Progenitor cell of endocrine pancreas (in vitro differentiated cells): ENCODE measurements at regions not wholly inside any gene's neighbourhood (a gene's known extent, or its start where the extent isn't known, plus 50 kb on each side); places are given as distances from the start of the nearest gene placed in this dataset.

ENCODE experiments used
- DNase-seq: peaks from one replicate; pipeline ENCODE4 v3.0.0; 2021; ENCODE audit warnings: low spot score; ENCODE audit not compliant: unreplicated experiment
- H3K27ac Mint-ChIP-seq: 2 replicates; pipeline ENCODE4 v1.8.0; 2021; ENCODE audit warnings: mild to moderate bottlenecking, moderate library complexity, mixed read lengths
- H3K27me3 Mint-ChIP-seq: 2 replicates; pipeline ENCODE4 v1.8.0; 2021; ENCODE audit warnings: mixed read lengths
- H3K36me3 Mint-ChIP-seq: 2 replicates; pipeline ENCODE4 v1.8.0; 2022; ENCODE audit warnings: mixed read lengths; ENCODE audit not compliant: insufficient read depth
- H3K4me1 Mint-ChIP-seq: 2 replicates; pipeline ENCODE4 v1.8.0; 2021; ENCODE audit warnings: low read depth, mixed read lengths
- H3K4me3 Mint-ChIP-seq: 2 replicates; pipeline ENCODE4 v1.8.0; 2021; ENCODE audit warnings: low read depth, mild to moderate bottlenecking, moderate library complexity, mixed read lengths
- H3K9me3 Mint-ChIP-seq: 2 replicates; pipeline ENCODE4 v1.8.0; 2021; ENCODE audit warnings: low read depth, mixed read lengths
- TF ChIP-seq, protein P1 (sequence below): fragments of 200-600 bp; sonication (generic); IDR thresholded peaks from one replicate; pipeline ENCODE4 v1.5.0; 2021; ENCODE audit warnings: antibody characterized with exemption, mild to moderate bottlenecking; ENCODE audit not compliant: unreplicated experiment

DNA sequence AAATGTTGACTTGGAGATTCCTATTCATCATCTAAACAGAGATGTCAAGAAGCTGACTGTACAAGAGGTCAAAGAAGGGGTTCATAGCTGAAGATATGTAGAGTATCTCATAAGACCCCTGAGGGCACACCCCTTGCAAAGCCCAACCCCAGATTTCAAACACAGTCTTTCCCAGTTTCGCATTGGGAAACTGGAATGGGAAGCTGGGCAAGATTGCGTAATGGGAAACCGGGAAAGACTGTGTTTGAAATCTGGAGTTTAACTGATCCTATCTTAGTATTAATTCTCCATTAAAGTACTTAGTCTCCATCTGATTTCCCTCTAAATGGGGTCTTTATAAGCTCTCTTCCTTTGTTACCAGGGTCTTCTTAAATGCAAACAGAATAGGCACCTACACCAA, 99.5 kb downstream of the FAM76B start:
- DNase-seq, result no peak
- Mint-ChIP-seq H3K9me3 (no peaks in the 10 kb centered on the region), H3K27me3 (no peaks in the 10 kb centered on the region), H3K4me3 (no peak overlapping the region), H3K36me3 (no peaks in the 10 kb centered on the region), H3K27ac (no peak overlapping the region), H3K4me1 (no peaks in the 10 kb centered on the region)
- TF ChIP-seq, protein P1, sequence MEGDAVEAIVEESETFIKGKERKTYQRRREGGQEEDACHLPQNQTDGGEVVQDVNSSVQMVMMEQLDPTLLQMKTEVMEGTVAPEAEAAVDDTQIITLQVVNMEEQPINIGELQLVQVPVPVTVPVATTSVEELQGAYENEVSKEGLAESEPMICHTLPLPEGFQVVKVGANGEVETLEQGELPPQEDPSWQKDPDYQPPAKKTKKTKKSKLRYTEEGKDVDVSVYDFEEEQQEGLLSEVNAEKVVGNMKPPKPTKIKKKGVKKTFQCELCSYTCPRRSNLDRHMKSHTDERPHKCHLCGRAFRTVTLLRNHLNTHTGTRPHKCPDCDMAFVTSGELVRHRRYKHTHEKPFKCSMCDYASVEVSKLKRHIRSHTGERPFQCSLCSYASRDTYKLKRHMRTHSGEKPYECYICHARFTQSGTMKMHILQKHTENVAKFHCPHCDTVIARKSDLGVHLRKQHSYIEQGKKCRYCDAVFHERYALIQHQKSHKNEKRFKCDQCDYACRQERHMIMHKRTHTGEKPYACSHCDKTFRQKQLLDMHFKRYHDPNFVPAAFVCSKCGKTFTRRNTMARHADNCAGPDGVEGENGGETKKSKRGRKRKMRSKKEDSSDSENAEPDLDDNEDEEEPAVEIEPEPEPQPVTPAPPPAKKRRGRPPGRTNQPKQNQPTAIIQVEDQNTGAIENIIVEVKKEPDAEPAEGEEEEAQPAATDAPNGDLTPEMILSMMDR, result no peak

GRCh38 chr11:95688501-95689222, 100.9 kb downstream of the FAM76B start:
- no peaks in the 10 kb centered on the region for H3K36me3 Mint-ChIP-seq
- no peaks in the 10 kb centered on the region for H3K9me3 Mint-ChIP-seq
- H3K27me3 Mint-ChIP-seq, result no peaks in the 10 kb centered on the region
- no peak for DNase-seq
- H3K27ac Mint-ChIP-seq, result no peak overlapping the region
- H3K4me1 Mint-ChIP-seq, result no peaks in the 10 kb centered on the region
- TF ChIP-seq, protein P1, result no peak
- no peak overlapping the region for H3K4me3 Mint-ChIP-seq

- no peak overlapping the region for H3K27ac Mint-ChIP-seq
- H3K9me3 Mint-ChIP-seq, result no peaks in the 10 kb centered on the region
- DNase-seq, result no peak
- TF ChIP-seq, protein P1, result no peak
- no peaks in the 10 kb centered on the region for H3K4me1 Mint-ChIP-seq
- H3K4me3 Mint-ChIP-seq, result no peak overlapping the region
- H3K27me3 Mint-ChIP-seq, result no peaks in the 10 kb centered on the region
- no peaks in the 10 kb centered on the region for H3K36me3 Mint-ChIP-seq
Observed at GRCh38 chr11:95688015-95688414, 101.6 kb downstream of the FAM76B start.

GRCh38 chr11:95686265-95686664, 103.3 kb downstream of the FAM76B start:
- DNase-seq, result no peak
- TF ChIP-seq, protein P1, result no peak
- Mint-ChIP-seq H3K9me3 (no peaks in the 10 kb centered on the region), H3K36me3 (no peaks in the 10 kb centered on the region), H3K4me1 (no peaks in the 10 kb centered on the region), H3K4me3 (no peak overlapping the region), H3K27ac (no peak overlapping the region), H3K27me3 (no peaks in the 10 kb centered on the region)

DNA sequence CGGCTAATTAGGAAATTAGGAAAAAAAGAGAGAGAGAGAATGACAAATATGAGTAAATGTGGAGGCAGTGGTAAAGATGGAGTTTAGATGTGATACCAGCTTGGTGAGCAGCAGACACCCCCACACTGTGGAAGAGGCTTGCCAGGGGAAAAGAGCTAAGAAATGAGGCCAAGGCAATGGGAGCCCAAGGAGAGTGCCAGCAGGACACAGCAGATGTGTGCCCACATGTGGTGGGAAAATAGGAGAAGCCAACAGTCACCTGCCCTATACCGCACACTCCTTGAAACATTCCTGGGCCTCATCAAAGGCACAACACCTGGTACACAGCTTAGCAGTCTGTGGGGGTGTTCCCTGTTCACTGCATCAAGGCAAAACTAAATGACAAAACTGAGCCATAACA, 104.9 kb downstream of the FAM76B start:
- no peaks in the 10 kb centered on the region for H3K36me3 Mint-ChIP-seq
- no peaks in the 10 kb centered on the region for H3K9me3 Mint-ChIP-seq
- TF ChIP-seq, protein P1, result no peak
- H3K27me3 Mint-ChIP-seq, result no peaks in the 10 kb centered on the region
- H3K27ac Mint-ChIP-seq, result no peak overlapping the region
- no peak for DNase-seq
- H3K4me3 Mint-ChIP-seq, result no peak overlapping the region
- peaks cover 5% of the 10 kb centered on the region for H3K4me1 Mint-ChIP-seq
